Liver (tissue), 8 donors: ENCODE measurements at regions not wholly inside any gene's neighbourhood (a gene's known extent, or its start where the extent isn't known, plus 50 kb on each side); places are given as distances from the start of the nearest gene placed in this dataset.

Experiments used
- DNase-seq: peaks from one replicate; pipeline ENCODE4 v3.0.0-alpha.2; 2017; ENCODE audit warnings: low spot score
- H3K27ac ChIP-seq, 2 donors: one replicate each; pipeline ENCODE4 v1.7.0; 2013; ENCODE audit warnings: inconsistent platforms in 2 of 2, low read length in 2 of 2, control low read depth in 1 of 2, low read depth in 1 of 2, mild to moderate bottlenecking in 1 of 2
- H3K27me3 ChIP-seq, 4 donors: one replicate each; pipeline versions ENCODE4 v1.6.1 to v1.7.0; 2013; ENCODE audit warnings: low read length in 3 of 4, inconsistent platforms in 1 of 4, mild to moderate bottlenecking in 1 of 4, moderate library complexity in 1 of 4; ENCODE audit not compliant: control insufficient read depth in 4 of 4, insufficient read depth in 4 of 4
- H3K36me3 ChIP-seq, 4 donors: one replicate each; pipeline versions ENCODE4 v1.6.1 to v1.7.0; 2013; ENCODE audit warnings: low read length in 3 of 4, mild to moderate bottlenecking in 3 of 4, low read depth in 1 of 4, moderate library complexity in 1 of 4; ENCODE audit not compliant: control insufficient read depth in 4 of 4, insufficient read depth in 3 of 4
- H3K4me1 ChIP-seq, 4 donors: one replicate each; pipeline versions ENCODE4 v1.6.1 to v1.7.0; 2013; ENCODE audit warnings: low read length in 3 of 4, mild to moderate bottlenecking in 3 of 4, moderate library complexity in 1 of 4; ENCODE audit not compliant: control insufficient read depth in 4 of 4, insufficient read depth in 4 of 4
- H3K4me3 ChIP-seq, 3 donors: one replicate each; pipeline versions ENCODE4 v1.6.1 to v1.7.0; 2013; ENCODE audit warnings: low read length in 3 of 3, control low read depth in 1 of 3, low read depth in 1 of 3, mild to moderate bottlenecking in 1 of 3
- H3K9ac ChIP-seq, 2 donors: one replicate each; pipeline ENCODE4 v1.7.0; 2013; ENCODE audit warnings: low read length in 2 of 2, mild to moderate bottlenecking in 2 of 2, moderate library complexity in 2 of 2, control low read depth in 1 of 2, low read depth in 1 of 2
- H3K9me3 ChIP-seq, 4 donors: one replicate each; pipeline versions ENCODE4 v1.6.1 to v1.7.0; 2013; ENCODE audit warnings: low read length in 3 of 4; ENCODE audit not compliant: control insufficient read depth in 4 of 4
- EGR1 ChIP-seq, 2 donors: IDR thresholded peaks; 2 replicates each; pipeline ENCODE4 v1.6.1; 2016 to 2018; ENCODE audit warnings: antibody characterized with exemption in 2 of 2, low read depth in 2 of 2
- FOXA1 ChIP-seq: IDR thresholded peaks from 2 replicates; pipeline ENCODE4 v1.6.1; 2016; ENCODE audit warnings: antibody characterized with exemption
- GABPA ChIP-seq, 2 donors: IDR thresholded peaks in 1 of 2; conservative IDR thresholded peaks in 1 of 2; 2 replicates each; pipeline ENCODE4 v1.6.1; 2016; ENCODE audit warnings: antibody characterized with exemption in 2 of 2, mild to moderate bottlenecking in 1 of 2, moderate library complexity in 1 of 2
- HNF4A ChIP-seq, 2 donors: conservative IDR thresholded peaks; 2 replicates each; pipeline ENCODE4 v1.6.1; 2016; ENCODE audit warnings: antibody characterized with exemption in 2 of 2, mild to moderate bottlenecking in 2 of 2
- HNF4G ChIP-seq: IDR thresholded peaks from 2 replicates; pipeline ENCODE4 v1.6.1; 2016; ENCODE audit warnings: antibody characterized with exemption
- JUND ChIP-seq, 2 donors: IDR thresholded peaks; 2 replicates each; pipeline ENCODE4 v1.6.1; 2016; ENCODE audit warnings: antibody characterized with exemption in 2 of 2
- NR2F2 ChIP-seq: IDR thresholded peaks from 2 replicates; pipeline ENCODE4 v1.6.1; 2016; ENCODE audit warnings: antibody characterized with exemption
- RXRA ChIP-seq, 2 donors: IDR thresholded peaks; 2 replicates each; pipeline ENCODE4 v1.6.1; 2017 to 2018; ENCODE audit warnings: antibody characterized with exemption in 2 of 2, mild to moderate bottlenecking in 1 of 2
- SP1 ChIP-seq: IDR thresholded peaks from 2 replicates; pipeline ENCODE4 v1.6.1; 2018; ENCODE audit warnings: antibody characterized with exemption, mild to moderate bottlenecking
- YY1 ChIP-seq: IDR thresholded peaks from 2 replicates; pipeline ENCODE4 v1.6.1; 2016; ENCODE audit warnings: antibody characterized with exemption, mild to moderate bottlenecking
- WGBS: extraction: QIAGEN DNeasy Blood & Tissue Kit; methylation state at CpG from one replicate; pipeline ENCODE4 v1.1.7; 2013; 5-methylcytosine and 5-hydroxymethylcytosine counted together
- TF ChIP-seq, protein P1 (sequence below): IDR thresholded peaks from 2 replicates; pipeline ENCODE4 v1.6.1; 2016; ENCODE audit warnings: antibody characterized with exemption, mild to moderate bottlenecking
- TF ChIP-seq, protein P2 (sequence below): IDR thresholded peaks from 2 replicates; pipeline ENCODE4 v1.6.1; 2016; ENCODE audit warnings: antibody characterized with exemption
- TF ChIP-seq, protein P3 (sequence below): IDR thresholded peaks from 2 replicates; pipeline ENCODE4 v1.6.1; 2016; ENCODE audit warnings: antibody characterized with exemption
- TF ChIP-seq, protein P4 (sequence below): fragments of 150-350 bp; IDR thresholded peaks from 2 replicates; pipeline ENCODE4 v1.5.1; 2017; ENCODE audit warnings: improper control_type of control experiment, low read depth, low read length; ENCODE audit not compliant: missing input control
- donor health status: healthy.
- donor health status: healthy.
- donor health status: healthy.
- donor health status: healthy.
- donor health status: healthy.

DNA sequence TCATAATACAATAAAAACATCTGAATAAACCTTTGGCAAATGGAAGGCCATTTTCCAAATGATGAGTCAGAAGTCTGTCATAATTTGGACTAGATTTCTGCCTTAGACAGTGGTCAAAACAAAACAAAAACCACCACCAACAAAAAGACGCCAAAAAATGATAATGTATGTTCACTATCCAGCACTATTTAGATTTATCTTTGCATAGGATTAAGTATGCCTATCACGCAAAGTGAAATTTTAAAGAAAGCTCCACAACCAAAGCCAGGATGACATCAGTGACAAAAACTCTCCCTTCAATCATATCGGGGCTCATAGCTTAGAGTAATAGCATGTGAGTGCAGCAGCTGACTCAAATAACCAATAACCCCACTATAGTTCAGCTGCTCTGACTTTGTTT lies 201.9 kb downstream of the MOXD1 start:
- no peak for DNase-seq
- Histone ChIP-seq H3K27me3 (no peaks in the 10 kb centered on the region), H3K4me1 (no peaks in the 10 kb centered on the region), H3K9me3 (no peaks in the 10 kb centered on the region), H3K9ac (no peak overlapping the region), H3K4me3 (no peak overlapping the region), H3K36me3 (no peaks in the 10 kb centered on the region), H3K27ac (no peak overlapping the region)
- WGBS, result 89% methylated on average over 3 of the region's 3 CpGs
- TF ChIP-seq JUND (IDR thresholded peaks at IDR 0.05) (no peak), SP1 (no peak)

DNA sequence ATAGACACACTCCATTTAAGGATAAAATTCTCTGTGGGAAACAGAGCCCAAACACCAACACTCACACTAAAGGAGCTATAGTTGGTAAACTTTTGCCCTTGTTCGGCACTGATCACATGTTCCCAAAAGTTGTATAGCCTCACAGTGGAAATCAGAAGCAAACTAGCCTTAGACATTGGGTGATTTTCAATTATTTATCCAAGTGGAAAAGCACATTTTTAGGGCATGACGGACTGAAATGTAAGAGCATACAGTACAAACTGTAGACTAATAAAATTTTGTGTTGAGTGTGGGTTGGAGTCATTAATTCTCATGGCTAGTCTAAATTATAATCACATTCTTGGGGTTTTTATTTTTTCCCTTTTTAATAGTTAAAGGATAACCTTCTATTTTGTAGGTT lies 202.4 kb downstream of the MOXD1 start:
- H3K9me3 ChIP-seq, result no peaks in the 10 kb centered on the region
- H3K27ac ChIP-seq, result no peak overlapping the region
- H3K9ac ChIP-seq, result no peak overlapping the region
- no peak overlapping the region for H3K4me3 ChIP-seq
- TF ChIP-seq HNF4A (conservative IDR thresholded peaks at IDR 0.05) (no peak), SP1 (no peak), NR2F2 (no peak)
- TF ChIP-seq, protein P1, sequence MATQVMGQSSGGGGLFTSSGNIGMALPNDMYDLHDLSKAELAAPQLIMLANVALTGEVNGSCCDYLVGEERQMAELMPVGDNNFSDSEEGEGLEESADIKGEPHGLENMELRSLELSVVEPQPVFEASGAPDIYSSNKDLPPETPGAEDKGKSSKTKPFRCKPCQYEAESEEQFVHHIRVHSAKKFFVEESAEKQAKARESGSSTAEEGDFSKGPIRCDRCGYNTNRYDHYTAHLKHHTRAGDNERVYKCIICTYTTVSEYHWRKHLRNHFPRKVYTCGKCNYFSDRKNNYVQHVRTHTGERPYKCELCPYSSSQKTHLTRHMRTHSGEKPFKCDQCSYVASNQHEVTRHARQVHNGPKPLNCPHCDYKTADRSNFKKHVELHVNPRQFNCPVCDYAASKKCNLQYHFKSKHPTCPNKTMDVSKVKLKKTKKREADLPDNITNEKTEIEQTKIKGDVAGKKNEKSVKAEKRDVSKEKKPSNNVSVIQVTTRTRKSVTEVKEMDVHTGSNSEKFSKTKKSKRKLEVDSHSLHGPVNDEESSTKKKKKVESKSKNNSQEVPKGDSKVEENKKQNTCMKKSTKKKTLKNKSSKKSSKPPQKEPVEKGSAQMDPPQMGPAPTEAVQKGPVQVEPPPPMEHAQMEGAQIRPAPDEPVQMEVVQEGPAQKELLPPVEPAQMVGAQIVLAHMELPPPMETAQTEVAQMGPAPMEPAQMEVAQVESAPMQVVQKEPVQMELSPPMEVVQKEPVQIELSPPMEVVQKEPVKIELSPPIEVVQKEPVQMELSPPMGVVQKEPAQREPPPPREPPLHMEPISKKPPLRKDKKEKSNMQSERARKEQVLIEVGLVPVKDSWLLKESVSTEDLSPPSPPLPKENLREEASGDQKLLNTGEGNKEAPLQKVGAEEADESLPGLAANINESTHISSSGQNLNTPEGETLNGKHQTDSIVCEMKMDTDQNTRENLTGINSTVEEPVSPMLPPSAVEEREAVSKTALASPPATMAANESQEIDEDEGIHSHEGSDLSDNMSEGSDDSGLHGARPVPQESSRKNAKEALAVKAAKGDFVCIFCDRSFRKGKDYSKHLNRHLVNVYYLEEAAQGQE, result no peak
- TF ChIP-seq, protein P2, sequence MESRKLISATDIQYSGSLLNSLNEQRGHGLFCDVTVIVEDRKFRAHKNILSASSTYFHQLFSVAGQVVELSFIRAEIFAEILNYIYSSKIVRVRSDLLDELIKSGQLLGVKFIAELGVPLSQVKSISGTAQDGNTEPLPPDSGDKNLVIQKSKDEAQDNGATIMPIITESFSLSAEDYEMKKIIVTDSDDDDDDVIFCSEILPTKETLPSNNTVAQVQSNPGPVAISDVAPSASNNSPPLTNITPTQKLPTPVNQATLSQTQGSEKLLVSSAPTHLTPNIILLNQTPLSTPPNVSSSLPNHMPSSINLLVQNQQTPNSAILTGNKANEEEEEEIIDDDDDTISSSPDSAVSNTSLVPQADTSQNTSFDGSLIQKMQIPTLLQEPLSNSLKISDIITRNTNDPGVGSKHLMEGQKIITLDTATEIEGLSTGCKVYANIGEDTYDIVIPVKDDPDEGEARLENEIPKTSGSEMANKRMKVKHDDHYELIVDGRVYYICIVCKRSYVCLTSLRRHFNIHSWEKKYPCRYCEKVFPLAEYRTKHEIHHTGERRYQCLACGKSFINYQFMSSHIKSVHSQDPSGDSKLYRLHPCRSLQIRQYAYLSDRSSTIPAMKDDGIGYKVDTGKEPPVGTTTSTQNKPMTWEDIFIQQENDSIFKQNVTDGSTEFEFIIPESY, result no peak
- no peaks in the 10 kb centered on the region for H3K4me1 ChIP-seq
- 95% methylated on average over 2 of the region's 2 CpGs for WGBS
- DNase-seq, result no peak
- no peaks in the 10 kb centered on the region for H3K27me3 ChIP-seq
- no peaks in the 10 kb centered on the region for H3K36me3 ChIP-seq

DNA sequence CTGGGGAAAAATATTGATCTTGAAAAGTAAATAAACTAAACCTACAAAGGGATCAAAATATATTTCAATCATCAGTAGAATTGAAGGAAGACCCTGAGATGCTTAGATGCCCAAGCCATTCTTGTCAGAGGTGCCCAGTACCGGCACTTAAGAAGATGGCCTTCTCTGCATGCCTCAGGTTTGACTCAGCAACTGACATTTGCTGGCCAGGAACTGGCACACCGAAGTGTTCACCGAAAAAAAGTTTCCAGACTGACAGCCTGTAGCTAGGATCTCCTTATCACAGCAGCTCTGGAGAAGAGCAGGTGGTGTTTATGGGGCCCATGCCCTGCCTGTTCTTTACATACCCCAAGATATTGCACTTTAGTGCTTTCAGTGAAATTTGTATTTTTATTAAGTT lies 203.2 kb downstream of the MOXD1 start:
- DNase-seq, result no peak
- peaks cover 0 to under 1% (median 0%) of the 10 kb centered on the region in 4 donors for H3K4me1 ChIP-seq
- H3K9me3 ChIP-seq, result no peaks in the 10 kb centered on the region
- H3K9ac ChIP-seq, result no peak overlapping the region
- H3K27ac ChIP-seq, result no peak overlapping the region
- no peaks in the 10 kb centered on the region for H3K36me3 ChIP-seq
- WGBS, result 92% methylated on average over 3 of the region's 3 CpGs
- H3K4me3 ChIP-seq, result no peak overlapping the region
- no peaks in the 10 kb centered on the region for H3K27me3 ChIP-seq
- TF ChIP-seq, protein P1, result no peak
- no peak for TF ChIP-seq EGR1 (IDR thresholded peaks at IDR 0.05; ENCODE audit: low read depth in 2 of 2)
- TF ChIP-seq, protein P3, sequence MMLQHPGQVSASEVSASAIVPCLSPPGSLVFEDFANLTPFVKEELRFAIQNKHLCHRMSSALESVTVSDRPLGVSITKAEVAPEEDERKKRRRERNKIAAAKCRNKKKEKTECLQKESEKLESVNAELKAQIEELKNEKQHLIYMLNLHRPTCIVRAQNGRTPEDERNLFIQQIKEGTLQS, result no peak
- TF ChIP-seq HNF4G, result no peak
- TF ChIP-seq RXRA (IDR thresholded peaks at IDR 0.05), result no peak
- no peak for TF ChIP-seq SP1
- TF ChIP-seq, protein P2, result no peak
- no peak for TF ChIP-seq YY1
- TF ChIP-seq, protein P4, sequence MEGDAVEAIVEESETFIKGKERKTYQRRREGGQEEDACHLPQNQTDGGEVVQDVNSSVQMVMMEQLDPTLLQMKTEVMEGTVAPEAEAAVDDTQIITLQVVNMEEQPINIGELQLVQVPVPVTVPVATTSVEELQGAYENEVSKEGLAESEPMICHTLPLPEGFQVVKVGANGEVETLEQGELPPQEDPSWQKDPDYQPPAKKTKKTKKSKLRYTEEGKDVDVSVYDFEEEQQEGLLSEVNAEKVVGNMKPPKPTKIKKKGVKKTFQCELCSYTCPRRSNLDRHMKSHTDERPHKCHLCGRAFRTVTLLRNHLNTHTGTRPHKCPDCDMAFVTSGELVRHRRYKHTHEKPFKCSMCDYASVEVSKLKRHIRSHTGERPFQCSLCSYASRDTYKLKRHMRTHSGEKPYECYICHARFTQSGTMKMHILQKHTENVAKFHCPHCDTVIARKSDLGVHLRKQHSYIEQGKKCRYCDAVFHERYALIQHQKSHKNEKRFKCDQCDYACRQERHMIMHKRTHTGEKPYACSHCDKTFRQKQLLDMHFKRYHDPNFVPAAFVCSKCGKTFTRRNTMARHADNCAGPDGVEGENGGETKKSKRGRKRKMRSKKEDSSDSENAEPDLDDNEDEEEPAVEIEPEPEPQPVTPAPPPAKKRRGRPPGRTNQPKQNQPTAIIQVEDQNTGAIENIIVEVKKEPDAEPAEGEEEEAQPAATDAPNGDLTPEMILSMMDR, result no peak
- TF ChIP-seq NR2F2, result no peak
- no peak for TF ChIP-seq GABPA (IDR thresholded peaks at IDR 0.05 in 1 of 2, conservative IDR thresholded peaks at IDR 0.05 in 1 of 2)
- no peak for TF ChIP-seq FOXA1
- no peak for TF ChIP-seq JUND (IDR thresholded peaks at IDR 0.05)
